ENCODE measurements at regions not wholly inside any gene's neighbourhood (a gene's known extent, or its start where the extent isn't known, plus 50 kb on each side); places are given as distances from the start of the nearest gene placed in this dataset.

DNA sequence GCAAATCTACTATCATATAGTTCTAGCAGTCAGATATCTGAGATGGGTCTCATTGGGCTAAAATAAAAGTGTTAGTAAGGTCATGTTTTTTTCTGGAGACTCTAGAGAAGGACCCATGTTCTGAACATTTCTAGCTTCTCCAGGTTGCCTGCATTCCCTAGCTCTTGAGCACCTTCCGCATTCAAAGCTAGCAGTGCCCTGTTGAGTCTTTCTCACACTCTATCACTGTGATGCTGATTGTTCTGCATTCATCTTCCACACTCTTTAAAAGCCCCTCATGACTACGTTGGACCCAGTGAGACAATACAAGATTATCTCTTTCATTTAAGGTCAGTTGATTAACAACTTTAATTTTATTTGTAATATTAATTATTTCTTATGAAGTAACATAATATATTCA, 433.3 kb upstream of the CHORDC1 start:
- TF ChIP-seq, protein P1, sequence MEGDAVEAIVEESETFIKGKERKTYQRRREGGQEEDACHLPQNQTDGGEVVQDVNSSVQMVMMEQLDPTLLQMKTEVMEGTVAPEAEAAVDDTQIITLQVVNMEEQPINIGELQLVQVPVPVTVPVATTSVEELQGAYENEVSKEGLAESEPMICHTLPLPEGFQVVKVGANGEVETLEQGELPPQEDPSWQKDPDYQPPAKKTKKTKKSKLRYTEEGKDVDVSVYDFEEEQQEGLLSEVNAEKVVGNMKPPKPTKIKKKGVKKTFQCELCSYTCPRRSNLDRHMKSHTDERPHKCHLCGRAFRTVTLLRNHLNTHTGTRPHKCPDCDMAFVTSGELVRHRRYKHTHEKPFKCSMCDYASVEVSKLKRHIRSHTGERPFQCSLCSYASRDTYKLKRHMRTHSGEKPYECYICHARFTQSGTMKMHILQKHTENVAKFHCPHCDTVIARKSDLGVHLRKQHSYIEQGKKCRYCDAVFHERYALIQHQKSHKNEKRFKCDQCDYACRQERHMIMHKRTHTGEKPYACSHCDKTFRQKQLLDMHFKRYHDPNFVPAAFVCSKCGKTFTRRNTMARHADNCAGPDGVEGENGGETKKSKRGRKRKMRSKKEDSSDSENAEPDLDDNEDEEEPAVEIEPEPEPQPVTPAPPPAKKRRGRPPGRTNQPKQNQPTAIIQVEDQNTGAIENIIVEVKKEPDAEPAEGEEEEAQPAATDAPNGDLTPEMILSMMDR (IDR thresholded peaks at IDR 0.05): no peak
- no peak for TF ChIP-seq POLR2A (IDR thresholded peaks at IDR 0.05)
